ENCODE measurements at regions not wholly inside any gene's neighbourhood (a gene's known extent, or its start where the extent isn't known, plus 50 kb on each side); places are given as distances from the start of the nearest gene placed in this dataset.
"Not testable (repeated sequence)": the region's sequence is repeated elsewhere in the genome, so short reads cannot be mapped to it uniquely, and the experiment has no call there.

DNA sequence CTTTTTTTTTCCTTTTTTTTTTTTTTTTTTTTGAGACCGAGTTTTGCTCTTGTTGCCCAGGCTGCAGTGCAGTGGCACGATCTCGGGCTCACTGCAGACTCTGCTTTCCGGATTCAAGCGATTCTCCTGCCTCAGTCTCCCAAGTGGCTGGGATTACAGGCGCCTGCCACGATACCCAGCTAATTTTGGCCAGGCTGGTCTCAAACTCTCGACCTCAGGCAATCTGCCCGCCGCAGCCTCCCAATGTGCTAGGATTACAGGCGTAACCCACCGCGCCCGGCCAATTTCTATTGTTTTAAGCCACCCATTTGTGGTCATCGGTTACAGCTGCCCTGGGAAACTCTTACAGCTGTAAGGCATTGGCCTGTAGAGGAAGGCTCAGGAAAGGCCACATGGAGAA, 617.7 kb downstream of the GABRG2 start (continued):
- TF ChIP-seq, protein P1, sequence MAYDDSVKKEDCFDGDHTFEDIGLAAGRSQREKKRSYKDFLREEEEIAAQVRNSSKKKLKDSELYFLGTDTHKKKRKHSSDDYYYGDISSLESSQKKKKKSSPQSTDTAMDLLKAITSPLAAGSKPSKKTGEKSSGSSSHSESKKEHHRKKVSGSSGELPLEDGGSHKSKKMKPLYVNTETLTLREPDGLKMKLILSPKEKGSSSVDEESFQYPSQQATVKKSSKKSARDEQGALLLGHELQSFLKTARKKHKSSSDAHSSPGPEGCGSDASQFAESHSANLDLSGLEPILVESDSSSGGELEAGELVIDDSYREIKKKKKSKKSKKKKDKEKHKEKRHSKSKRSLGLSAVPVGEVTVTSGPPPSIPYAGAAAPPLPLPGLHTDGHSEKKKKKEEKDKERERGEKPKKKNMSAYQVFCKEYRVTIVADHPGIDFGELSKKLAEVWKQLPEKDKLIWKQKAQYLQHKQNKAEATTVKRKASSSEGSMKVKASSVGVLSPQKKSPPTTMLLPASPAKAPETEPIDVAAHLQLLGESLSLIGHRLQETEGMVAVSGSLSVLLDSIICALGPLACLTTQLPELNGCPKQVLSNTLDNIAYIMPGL (CRISPR knock-in tag; IDR thresholded peaks at IDR 0.05), result no peak
- TF ChIP-seq GRHL2 (CRISPR knock-in tag; IDR thresholded peaks at IDR 0.05; ENCODE audit: insufficient replicate concordance, severe bottlenecking) (no peak), TP53 (CRISPR knock-in tag; IDR thresholded peaks at IDR 0.05) (no peak), HMGA2 (CRISPR knock-in tag; IDR thresholded peaks at IDR 0.05) (no peak), CREB1 (CRISPR knock-in tag; IDR thresholded peaks at IDR 0.05) (no peak), TEAD4 (CRISPR knock-in tag; IDR thresholded peaks at IDR 0.05) (no peak), NFATC4 (CRISPR knock-in tag; IDR thresholded peaks at IDR 0.05) (no peak)
- TF ChIP-seq, protein P2, sequence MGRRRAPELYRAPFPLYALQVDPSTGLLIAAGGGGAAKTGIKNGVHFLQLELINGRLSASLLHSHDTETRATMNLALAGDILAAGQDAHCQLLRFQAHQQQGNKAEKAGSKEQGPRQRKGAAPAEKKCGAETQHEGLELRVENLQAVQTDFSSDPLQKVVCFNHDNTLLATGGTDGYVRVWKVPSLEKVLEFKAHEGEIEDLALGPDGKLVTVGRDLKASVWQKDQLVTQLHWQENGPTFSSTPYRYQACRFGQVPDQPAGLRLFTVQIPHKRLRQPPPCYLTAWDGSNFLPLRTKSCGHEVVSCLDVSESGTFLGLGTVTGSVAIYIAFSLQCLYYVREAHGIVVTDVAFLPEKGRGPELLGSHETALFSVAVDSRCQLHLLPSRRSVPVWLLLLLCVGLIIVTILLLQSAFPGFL (CRISPR knock-in tag; IDR thresholded peaks at IDR 0.05; ENCODE audit: borderline replicate concordance), result no peak

DNA sequence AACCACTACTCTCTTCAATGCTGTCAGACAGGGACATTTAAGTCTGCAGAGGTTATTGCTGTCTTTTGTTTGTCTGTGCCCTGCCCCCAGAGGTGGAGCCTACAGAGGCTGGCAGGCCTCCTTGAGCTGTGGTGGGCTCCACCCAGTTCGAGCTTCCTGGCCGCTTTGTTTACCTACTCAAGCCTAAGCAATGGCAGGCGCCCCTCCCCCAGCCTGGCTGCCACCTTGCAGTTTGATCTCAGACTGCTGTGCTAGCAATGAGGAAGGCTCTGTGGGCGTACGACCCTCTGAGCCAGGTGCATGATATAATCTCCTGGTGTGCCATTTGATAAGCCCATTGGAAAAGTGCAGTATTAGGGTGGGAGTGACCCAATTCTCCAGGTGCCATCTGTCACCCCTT, 628.7 kb downstream of the GABRG2 start:
- H3K27ac Mint-ChIP-seq; H3K4me1 Mint-ChIP-seq; H3K4me3 Mint-ChIP-seq; ATAC-seq; CTCF ChIA-PET; POLR2A ChIA-PET; DNase-seq (ENCODE audit: low spot score); H3K27me3 Mint-ChIP-seq (ENCODE audit: low read depth): not testable (repeated sequence)
- peaks cover 42% of the 10 kb centered on the region for H3K36me3 Mint-ChIP-seq
- H3K9me3 Mint-ChIP-seq, result peaks cover 54% of the 10 kb centered on the region

DNA sequence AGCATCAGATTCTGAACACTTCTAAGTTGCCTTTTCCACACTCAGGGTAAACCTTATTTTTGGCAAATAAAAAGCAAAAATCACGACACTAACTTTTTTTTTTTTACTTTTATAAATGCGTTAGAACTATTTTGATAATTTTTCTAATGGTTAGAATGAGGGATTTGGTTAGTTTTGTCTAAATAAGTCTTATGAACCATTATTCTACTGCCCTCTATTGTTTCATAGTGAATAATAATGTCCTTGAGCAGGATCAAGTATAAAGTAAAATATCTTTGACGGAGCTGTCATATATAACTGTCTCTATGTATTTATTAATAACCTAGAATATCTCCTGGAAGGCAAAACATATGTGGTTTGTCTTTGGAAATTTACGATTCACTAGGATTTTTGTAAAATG, 631.8 kb downstream of the GABRG2 start:
- Mint-ChIP-seq H3K27ac (no peak overlapping the region), H3K4me3 (no peak overlapping the region), H3K9me3 (peaks cover 40% of the 10 kb centered on the region), H3K27me3 (ENCODE audit: low read depth) (peaks cover 3% of the 10 kb centered on the region; the same call in 1 of the 2 replicates), H3K36me3 (peaks cover 36% of the 10 kb centered on the region), H3K4me1 (no peaks in the 10 kb centered on the region)
- CTCF ChIA-PET, result no interaction called here
- DNase-seq (ENCODE audit: low spot score) (no peak), ATAC-seq (no peak)
- POLR2A ChIA-PET, result no interaction called here
- TF ChIP-seq ELF4 (CRISPR knock-in tag; IDR thresholded peaks at IDR 0.05; ENCODE audit: low read depth), result no peak
- no peak for TF ChIP-seq JUN (CRISPR knock-in tag; IDR thresholded peaks at IDR 0.05)
- TF ChIP-seq HMGA2 (CRISPR knock-in tag; IDR thresholded peaks at IDR 0.05), result no peak
- TF ChIP-seq, protein P3, sequence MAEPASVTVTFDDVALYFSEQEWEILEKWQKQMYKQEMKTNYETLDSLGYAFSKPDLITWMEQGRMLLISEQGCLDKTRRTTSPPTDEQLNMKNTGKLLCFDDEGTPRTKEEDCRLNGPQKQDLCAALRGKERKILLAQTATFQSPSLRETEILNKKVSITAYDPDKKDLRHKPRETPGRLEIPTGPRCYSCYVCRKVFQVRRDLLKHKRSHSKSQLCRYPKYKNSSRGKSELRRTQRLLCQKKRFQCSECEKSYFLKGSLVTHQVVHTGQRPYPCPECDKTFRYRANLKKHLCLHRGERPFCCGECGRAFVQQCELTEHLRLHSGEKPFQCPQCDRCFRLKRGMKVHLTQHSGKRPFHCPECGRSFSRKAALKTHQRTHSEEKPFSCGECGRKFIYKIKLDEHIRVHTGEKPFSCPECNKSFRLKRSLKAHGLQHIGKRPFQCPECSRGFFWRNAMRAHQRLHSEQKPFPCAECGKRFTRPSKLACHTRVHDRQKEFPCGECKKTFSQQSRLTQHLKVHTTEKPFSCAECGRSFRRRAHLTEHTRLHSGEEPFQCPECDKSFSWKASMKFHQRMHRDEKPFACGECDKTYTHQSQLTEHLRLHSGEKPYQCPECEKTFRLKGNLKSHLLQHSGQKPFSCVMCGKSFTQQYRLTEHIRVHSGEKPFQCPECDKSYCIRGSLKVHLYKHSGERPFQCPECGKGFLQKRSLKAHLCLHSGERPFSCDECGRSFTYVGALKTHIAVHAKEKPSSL (CRISPR knock-in tag; conservative IDR thresholded peaks at IDR 0.05), result no peak
- no peak for TF ChIP-seq ZNF423 (CRISPR knock-in tag; IDR thresholded peaks at IDR 0.05)
- TF ChIP-seq TP53 (CRISPR knock-in tag; IDR thresholded peaks at IDR 0.05), result no peak
- TF ChIP-seq, protein P1 (CRISPR knock-in tag; IDR thresholded peaks at IDR 0.05), result no peak
- no peak for TF ChIP-seq ZBTB21 (CRISPR knock-in tag; IDR thresholded peaks at IDR 0.05; ENCODE audit: borderline replicate concordance)
- TF ChIP-seq FOXK1 (CRISPR knock-in tag; IDR thresholded peaks at IDR 0.05), result no peak
- TF ChIP-seq, protein P4, sequence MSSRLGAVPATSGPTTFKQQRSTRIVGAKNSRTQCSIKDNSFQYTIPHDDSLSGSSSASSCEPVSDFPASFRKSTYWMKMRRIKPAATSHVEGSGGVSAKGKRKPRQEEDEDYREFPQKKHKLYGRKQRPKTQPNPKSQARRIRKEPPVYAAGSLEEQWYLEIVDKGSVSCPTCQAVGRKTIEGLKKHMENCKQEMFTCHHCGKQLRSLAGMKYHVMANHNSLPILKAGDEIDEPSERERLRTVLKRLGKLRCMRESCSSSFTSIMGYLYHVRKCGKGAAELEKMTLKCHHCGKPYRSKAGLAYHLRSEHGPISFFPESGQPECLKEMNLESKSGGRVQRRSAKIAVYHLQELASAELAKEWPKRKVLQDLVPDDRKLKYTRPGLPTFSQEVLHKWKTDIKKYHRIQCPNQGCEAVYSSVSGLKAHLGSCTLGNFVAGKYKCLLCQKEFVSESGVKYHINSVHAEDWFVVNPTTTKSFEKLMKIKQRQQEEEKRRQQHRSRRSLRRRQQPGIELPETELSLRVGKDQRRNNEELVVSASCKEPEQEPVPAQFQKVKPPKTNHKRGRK (CRISPR knock-in tag; IDR thresholded peaks at IDR 0.05; ENCODE audit: borderline replicate concordance), result no peak
- no peak for TF ChIP-seq TEAD1 (CRISPR knock-in tag; IDR thresholded peaks at IDR 0.05)
- no peak for TF ChIP-seq ZNF317 (CRISPR knock-in tag; IDR thresholded peaks at IDR 0.05; ENCODE audit: borderline replicate concordance, low read depth)
- TF ChIP-seq TEAD4 (CRISPR knock-in tag; IDR thresholded peaks at IDR 0.05), result no peak
- TF ChIP-seq, protein P5, sequence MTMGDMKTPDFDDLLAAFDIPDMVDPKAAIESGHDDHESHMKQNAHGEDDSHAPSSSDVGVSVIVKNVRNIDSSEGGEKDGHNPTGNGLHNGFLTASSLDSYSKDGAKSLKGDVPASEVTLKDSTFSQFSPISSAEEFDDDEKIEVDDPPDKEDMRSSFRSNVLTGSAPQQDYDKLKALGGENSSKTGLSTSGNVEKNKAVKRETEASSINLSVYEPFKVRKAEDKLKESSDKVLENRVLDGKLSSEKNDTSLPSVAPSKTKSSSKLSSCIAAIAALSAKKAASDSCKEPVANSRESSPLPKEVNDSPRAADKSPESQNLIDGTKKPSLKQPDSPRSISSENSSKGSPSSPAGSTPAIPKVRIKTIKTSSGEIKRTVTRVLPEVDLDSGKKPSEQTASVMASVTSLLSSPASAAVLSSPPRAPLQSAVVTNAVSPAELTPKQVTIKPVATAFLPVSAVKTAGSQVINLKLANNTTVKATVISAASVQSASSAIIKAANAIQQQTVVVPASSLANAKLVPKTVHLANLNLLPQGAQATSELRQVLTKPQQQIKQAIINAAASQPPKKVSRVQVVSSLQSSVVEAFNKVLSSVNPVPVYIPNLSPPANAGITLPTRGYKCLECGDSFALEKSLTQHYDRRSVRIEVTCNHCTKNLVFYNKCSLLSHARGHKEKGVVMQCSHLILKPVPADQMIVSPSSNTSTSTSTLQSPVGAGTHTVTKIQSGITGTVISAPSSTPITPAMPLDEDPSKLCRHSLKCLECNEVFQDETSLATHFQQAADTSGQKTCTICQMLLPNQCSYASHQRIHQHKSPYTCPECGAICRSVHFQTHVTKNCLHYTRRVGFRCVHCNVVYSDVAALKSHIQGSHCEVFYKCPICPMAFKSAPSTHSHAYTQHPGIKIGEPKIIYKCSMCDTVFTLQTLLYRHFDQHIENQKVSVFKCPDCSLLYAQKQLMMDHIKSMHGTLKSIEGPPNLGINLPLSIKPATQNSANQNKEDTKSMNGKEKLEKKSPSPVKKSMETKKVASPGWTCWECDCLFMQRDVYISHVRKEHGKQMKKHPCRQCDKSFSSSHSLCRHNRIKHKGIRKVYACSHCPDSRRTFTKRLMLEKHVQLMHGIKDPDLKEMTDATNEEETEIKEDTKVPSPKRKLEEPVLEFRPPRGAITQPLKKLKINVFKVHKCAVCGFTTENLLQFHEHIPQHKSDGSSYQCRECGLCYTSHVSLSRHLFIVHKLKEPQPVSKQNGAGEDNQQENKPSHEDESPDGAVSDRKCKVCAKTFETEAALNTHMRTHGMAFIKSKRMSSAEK (CRISPR knock-in tag; IDR thresholded peaks at IDR 0.05; ENCODE audit: borderline replicate concordance), result no peak
- TF ChIP-seq, protein P6, sequence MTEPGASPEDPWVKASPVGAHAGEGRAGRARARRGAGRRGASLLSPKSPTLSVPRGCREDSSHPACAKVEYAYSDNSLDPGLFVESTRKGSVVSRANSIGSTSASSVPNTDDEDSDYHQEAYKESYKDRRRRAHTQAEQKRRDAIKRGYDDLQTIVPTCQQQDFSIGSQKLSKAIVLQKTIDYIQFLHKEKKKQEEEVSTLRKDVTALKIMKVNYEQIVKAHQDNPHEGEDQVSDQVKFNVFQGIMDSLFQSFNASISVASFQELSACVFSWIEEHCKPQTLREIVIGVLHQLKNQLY (CRISPR knock-in tag; IDR thresholded peaks at IDR 0.05), result no peak
- no peak for TF ChIP-seq ATF1 (CRISPR knock-in tag; IDR thresholded peaks at IDR 0.05)

Data from WTC11 (cell line).